Stomach (tissue), 8 donors: ENCODE measurements at regions not wholly inside any gene's neighbourhood (a gene's known extent, or its start where the extent isn't known, plus 50 kb on each side); places are given as distances from the start of the nearest gene placed in this dataset.

Experiments
- DNase-seq, 2 donors: peaks; one replicate each; pipeline versions ENCODE4 v3.0.0 to v3.0.0-alpha.2; 2013 to 2019
- H3K27ac ChIP-seq, 5 donors: fragments of 200-600 bp in 4 of 5; sonication (generic) in 4 of 5; one replicate each; pipeline ENCODE4 v1.5.1; 2013 to 2019; ENCODE audit warnings: mild to moderate bottlenecking in 1 of 5, moderate library complexity in 1 of 5
- H3K27me3 ChIP-seq, 3 donors: fragments of 200-600 bp; sonication (generic); one replicate each; pipeline ENCODE4 v1.5.1; 2017 to 2019; ENCODE audit warnings: mixed run types in 1 of 3
- H3K36me3 ChIP-seq, 4 donors: fragments of 200-600 bp; sonication (generic); 1 replicate in 3 of 4; 2 replicates in 1 of 4; pipeline ENCODE4 v1.5.1; 2016 to 2019
- H3K4me1 ChIP-seq, 4 donors: fragments of 200-600 bp; sonication (generic); one replicate each; pipeline ENCODE4 v1.5.1; 2016 to 2019
- H3K4me3 ChIP-seq, 4 donors: fragments of 200-600 bp; sonication (generic) in 3 of 4; one replicate each; pipeline ENCODE4 v1.5.1; 2016 to 2019; ENCODE audit warnings: mild to moderate bottlenecking in 1 of 4
- H3K9me3 ChIP-seq, 4 donors: fragments of 200-600 bp; sonication (generic); one replicate each; pipeline ENCODE4 v1.5.1; 2016 to 2019
- EP300 ChIP-seq: sonication (generic); formaldehyde crosslinking; IDR thresholded peaks from one replicate; pipeline ENCODE4 v1.6.1; 2017; ENCODE audit warnings: antibody characterized with exemption
- POLR2A ChIP-seq, 4 donors: fragments of 450-650 bp; IDR thresholded peaks; one replicate each; pipeline ENCODE4 v1.6.1; 2016; ENCODE audit warnings: antibody characterized with exemption in 4 of 4, control low read depth in 2 of 4, mild to moderate bottlenecking in 1 of 4, moderate library complexity in 1 of 4
- POLR2AphosphoS5 ChIP-seq, 3 donors: sonication (generic); formaldehyde crosslinking; IDR thresholded peaks; one replicate each; pipeline ENCODE4 v1.6.1; 2016; ENCODE audit warnings: antibody characterized with exemption in 3 of 3
- WGBS, 5 donors: extraction: QIAGEN DNeasy Blood & Tissue Kit in 3 of 5; methylation state at CpG; one replicate each; pipeline versions ENCODE4 v1.1.5 to v1.1.7; 2013 to 2018; 5-methylcytosine and 5-hydroxymethylcytosine counted together
- intact Hi-C: fragments of 100-400 bp; cut with DNase I; formaldehyde crosslinking; loops from one replicate; pipeline ENCODE4 v1.15.1; 2023; ENCODE audit warnings: low total_unique reads
- TF ChIP-seq, protein P1 (sequence below), 7 experiments: fragments of 450-650 bp in 4 of 7; fragments of 200-600 bp in 3 of 7; sonication (generic) in 3 of 7; IDR thresholded peaks; one replicate each; pipeline ENCODE4 v1.5.1; 2016 to 2019; ENCODE audit warnings: antibody characterized with exemption in 7 of 7, control low read depth in 2 of 7, mild to moderate bottlenecking in 1 of 7
- donor health status: healthy with polysubstance abuse.
- donor health status: Bipolar disorder and iron deficiency.
- donor health status: healthy.

DNA sequence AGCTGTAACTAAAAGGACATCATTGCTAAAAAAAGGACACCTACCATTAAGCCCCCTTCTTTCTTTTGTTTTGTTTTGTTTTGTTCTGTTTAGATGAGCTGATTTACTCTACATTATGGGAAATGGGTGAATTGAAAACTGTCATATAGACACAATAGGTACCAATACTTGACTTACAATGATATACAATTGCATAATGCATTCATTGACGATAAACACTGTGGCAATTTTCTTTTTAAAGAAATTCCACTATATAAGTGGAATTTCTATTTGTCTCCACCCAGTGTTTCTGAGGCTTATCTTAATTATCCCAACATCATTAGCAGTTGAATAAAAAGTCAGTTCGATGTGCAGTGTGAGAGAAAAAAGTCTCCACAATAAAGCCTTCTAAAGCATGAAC is 282.1 kb downstream of the BCL2 start:
- TF ChIP-seq POLR2A (IDR thresholded peaks at IDR 0.05): no peak
- TF ChIP-seq, protein P1, sequence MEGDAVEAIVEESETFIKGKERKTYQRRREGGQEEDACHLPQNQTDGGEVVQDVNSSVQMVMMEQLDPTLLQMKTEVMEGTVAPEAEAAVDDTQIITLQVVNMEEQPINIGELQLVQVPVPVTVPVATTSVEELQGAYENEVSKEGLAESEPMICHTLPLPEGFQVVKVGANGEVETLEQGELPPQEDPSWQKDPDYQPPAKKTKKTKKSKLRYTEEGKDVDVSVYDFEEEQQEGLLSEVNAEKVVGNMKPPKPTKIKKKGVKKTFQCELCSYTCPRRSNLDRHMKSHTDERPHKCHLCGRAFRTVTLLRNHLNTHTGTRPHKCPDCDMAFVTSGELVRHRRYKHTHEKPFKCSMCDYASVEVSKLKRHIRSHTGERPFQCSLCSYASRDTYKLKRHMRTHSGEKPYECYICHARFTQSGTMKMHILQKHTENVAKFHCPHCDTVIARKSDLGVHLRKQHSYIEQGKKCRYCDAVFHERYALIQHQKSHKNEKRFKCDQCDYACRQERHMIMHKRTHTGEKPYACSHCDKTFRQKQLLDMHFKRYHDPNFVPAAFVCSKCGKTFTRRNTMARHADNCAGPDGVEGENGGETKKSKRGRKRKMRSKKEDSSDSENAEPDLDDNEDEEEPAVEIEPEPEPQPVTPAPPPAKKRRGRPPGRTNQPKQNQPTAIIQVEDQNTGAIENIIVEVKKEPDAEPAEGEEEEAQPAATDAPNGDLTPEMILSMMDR (IDR thresholded peaks at IDR 0.05): no peak
- TF ChIP-seq EP300: no peak
- TF ChIP-seq POLR2AphosphoS5 (IDR thresholded peaks at IDR 0.05): no peak
- Histone ChIP-seq H3K36me3 (no peaks in the 10 kb centered on the region), H3K9me3 (no peaks in the 10 kb centered on the region), H3K27me3 (no peaks in the 10 kb centered on the region), H3K4me1 (no peaks in the 10 kb centered on the region), H3K4me3 (no peak overlapping the region), H3K27ac (no peak overlapping the region)
- intact Hi-C loops: no loop called here
- DNase-seq: no peak
- WGBS, 5 donors: 77 to 86% (median 83%) methylated on average over 2 of the region's 2 CpGs

- intact Hi-C loops: no loop called here
- TF ChIP-seq POLR2A (IDR thresholded peaks at IDR 0.05) (no peak), POLR2AphosphoS5 (IDR thresholded peaks at IDR 0.05) (no peak), EP300 (no peak)
- TF ChIP-seq, protein P1 (IDR thresholded peaks at IDR 0.05): no peak
- Histone ChIP-seq H3K4me3 (no peak overlapping the region), H3K4me1 (no peaks in the 10 kb centered on the region), H3K9me3 (no peaks in the 10 kb centered on the region), H3K27ac (no peak overlapping the region), H3K36me3 (no peaks in the 10 kb centered on the region), H3K27me3 (no peaks in the 10 kb centered on the region)
- no peak for DNase-seq
- 64 to 79% (median 75%) methylated on average over 1 of the region's 1 CpG for WGBS, 5 donors
Observed at GRCh38 chr18:63031375-63031774, 288.2 kb downstream of the BCL2 start.
